Endodermal cell (in vitro differentiated cells): ENCODE measurements at regions not wholly inside any gene's neighbourhood (a gene's known extent, or its start where the extent isn't known, plus 50 kb on each side); places are given as distances from the start of the nearest gene placed in this dataset.

ENCODE experiments used
- DNase-seq: peaks from one replicate; pipeline ENCODE4 v3.0.0-alpha.2; 2017
- H3K27ac ChIP-seq: 2 replicates; pipeline ENCODE4 v1.5.1; 2013; ENCODE audit warnings: mild to moderate bottlenecking, low read depth, low read length, moderate library complexity
- H3K27me3 ChIP-seq: 2 replicates; pipeline ENCODE4 v1.6.1; 2013; ENCODE audit warnings: mild to moderate bottlenecking, low read length, moderate library complexity; ENCODE audit not compliant: insufficient read depth, control insufficient read depth, poor library complexity, severe bottlenecking
- H3K36me3 ChIP-seq: 2 replicates; pipeline ENCODE4 v1.7.0; 2013; ENCODE audit warnings: mild to moderate bottlenecking, low read length, moderate library complexity; ENCODE audit not compliant: control insufficient read depth, insufficient read depth
- H3K4me1 ChIP-seq: one replicate; pipeline ENCODE4 v1.7.0; 2013; ENCODE audit warnings: low read length; ENCODE audit not compliant: control insufficient read depth, insufficient read depth
- H3K4me3 ChIP-seq: 2 replicates; pipeline ENCODE4 v1.5.1; 2013; ENCODE audit warnings: mild to moderate bottlenecking, low read length, moderate library complexity
- H3K9ac ChIP-seq: 2 replicates; pipeline ENCODE4 v1.6.1; 2013; ENCODE audit warnings: mild to moderate bottlenecking, low read length, moderate library complexity; ENCODE audit not compliant: poor library complexity, severe bottlenecking; ENCODE audit errors: extremely low read depth
- H3K9me3 ChIP-seq: 2 replicates; pipeline ENCODE4 v1.6.1; 2013; ENCODE audit warnings: mild to moderate bottlenecking, low read length, moderate library complexity; ENCODE audit not compliant: control insufficient read depth
- H3K27ac Mint-ChIP-seq: 2 replicates; pipeline ENCODE4 v1.8.0; 2020; ENCODE audit warnings: mixed read lengths
- H3K27me3 Mint-ChIP-seq: 2 replicates; pipeline ENCODE4 v1.8.0; 2021; ENCODE audit warnings: mild to moderate bottlenecking, mixed read lengths; ENCODE audit not compliant: insufficient read depth
- H3K36me3 Mint-ChIP-seq: 2 replicates; pipeline ENCODE4 v1.8.0; 2020; ENCODE audit warnings: low read depth, mixed read lengths
- H3K4me1 Mint-ChIP-seq: 2 replicates; pipeline ENCODE4 v1.8.0; 2020; ENCODE audit warnings: mixed read lengths
- H3K4me3 Mint-ChIP-seq: 2 replicates; pipeline ENCODE4 v1.8.0; 2020; ENCODE audit warnings: mild to moderate bottlenecking, moderate library complexity, mixed read lengths
- H3K9me3 Mint-ChIP-seq: 2 replicates; pipeline ENCODE4 v1.8.0; 2020; ENCODE audit warnings: mild to moderate bottlenecking, mixed read lengths
- WGBS, 2 experiments: methylation state at CpG; one replicate each; pipeline versions ENCODE4 v1.1.5 to v1.1.7; 2013; ENCODE audit warnings: missing lambda C conversion rate in 2 of 2, mixed read lengths in 1 of 2; ENCODE audit not compliant: insufficient coverage in 1 of 2, insufficient read length in 1 of 2; 5-methylcytosine and 5-hydroxymethylcytosine counted together
- TF ChIP-seq, protein P1 (sequence below): fragments of 200-600 bp; sonication (generic); conservative IDR thresholded peaks from 2 replicates; pipeline ENCODE4 v1.5.0; 2021; ENCODE audit warnings: antibody characterized with exemption, mild to moderate bottlenecking

DNA sequence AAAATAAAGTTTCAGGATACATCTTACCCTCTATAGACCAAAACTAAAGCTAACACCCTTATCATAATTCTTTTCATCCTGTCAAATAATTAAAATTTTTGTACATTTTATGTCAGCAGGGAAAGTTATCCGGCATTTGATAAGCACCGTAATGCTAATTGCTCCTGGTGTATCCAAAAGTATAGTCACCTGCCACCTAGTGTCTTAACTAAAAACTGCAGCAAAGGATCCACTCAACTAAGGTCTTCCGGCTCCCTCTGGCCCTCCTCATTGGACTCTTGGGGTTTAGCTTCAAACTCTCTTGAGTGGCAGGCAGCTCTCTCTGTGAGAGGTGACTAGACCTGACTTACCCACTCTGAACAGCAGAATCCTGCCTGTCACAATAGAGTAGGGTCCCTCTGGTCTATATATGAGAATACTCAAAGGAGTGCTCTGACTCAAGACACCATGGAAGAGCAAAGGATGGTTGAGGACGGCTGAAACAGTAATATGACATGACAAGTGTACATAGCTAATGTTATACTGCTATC, 60.4 kb upstream of the CAST start:
- H3K4me1 Mint-ChIP-seq = no peaks in the 10 kb centered on the region
- peak; percentile 79 for DNase-seq

DNA sequence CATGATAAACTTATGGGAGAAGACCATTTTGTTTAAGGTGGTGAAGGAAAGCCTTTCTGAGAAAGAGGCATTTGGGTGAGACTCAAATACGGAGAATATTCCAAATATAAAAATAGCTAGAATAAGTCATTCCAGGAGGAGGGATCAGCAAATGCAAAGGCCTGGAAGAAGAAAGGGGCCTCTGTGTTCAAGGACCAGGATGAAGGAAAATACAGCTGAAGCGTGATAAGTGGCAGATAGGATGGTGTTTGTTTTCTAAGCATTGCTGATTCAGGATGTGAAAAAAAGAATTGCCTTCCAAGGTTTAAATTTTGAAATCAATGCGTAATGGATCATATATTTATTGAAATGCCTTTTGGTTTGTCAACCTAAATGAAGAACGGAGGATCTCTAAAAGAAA, 59.4 kb upstream of the CAST start:
- no peaks in the 10 kb centered on the region for H3K36me3 Mint-ChIP-seq
- H3K36me3 ChIP-seq = no peaks in the 10 kb centered on the region
- 91 to 94% methylated on average over 2 to 4 of the region's 4 CpGs for WGBS, 2 experiments
- H3K27ac Mint-ChIP-seq = no peak overlapping the region
- no peaks in the 10 kb centered on the region for H3K4me1 ChIP-seq
- no peaks in the 10 kb centered on the region for H3K9me3 Mint-ChIP-seq
- peaks cover 3% of the 10 kb centered on the region for H3K27me3 Mint-ChIP-seq
- no peaks in the 10 kb centered on the region for H3K4me1 Mint-ChIP-seq
- no peaks in the 10 kb centered on the region for H3K9me3 ChIP-seq
- H3K27ac ChIP-seq = no peak overlapping the region
- H3K27me3 ChIP-seq = no peaks in the 10 kb centered on the region
- no peak for DNase-seq
- no peak overlapping the region for H3K9ac ChIP-seq
- TF ChIP-seq, protein P1, sequence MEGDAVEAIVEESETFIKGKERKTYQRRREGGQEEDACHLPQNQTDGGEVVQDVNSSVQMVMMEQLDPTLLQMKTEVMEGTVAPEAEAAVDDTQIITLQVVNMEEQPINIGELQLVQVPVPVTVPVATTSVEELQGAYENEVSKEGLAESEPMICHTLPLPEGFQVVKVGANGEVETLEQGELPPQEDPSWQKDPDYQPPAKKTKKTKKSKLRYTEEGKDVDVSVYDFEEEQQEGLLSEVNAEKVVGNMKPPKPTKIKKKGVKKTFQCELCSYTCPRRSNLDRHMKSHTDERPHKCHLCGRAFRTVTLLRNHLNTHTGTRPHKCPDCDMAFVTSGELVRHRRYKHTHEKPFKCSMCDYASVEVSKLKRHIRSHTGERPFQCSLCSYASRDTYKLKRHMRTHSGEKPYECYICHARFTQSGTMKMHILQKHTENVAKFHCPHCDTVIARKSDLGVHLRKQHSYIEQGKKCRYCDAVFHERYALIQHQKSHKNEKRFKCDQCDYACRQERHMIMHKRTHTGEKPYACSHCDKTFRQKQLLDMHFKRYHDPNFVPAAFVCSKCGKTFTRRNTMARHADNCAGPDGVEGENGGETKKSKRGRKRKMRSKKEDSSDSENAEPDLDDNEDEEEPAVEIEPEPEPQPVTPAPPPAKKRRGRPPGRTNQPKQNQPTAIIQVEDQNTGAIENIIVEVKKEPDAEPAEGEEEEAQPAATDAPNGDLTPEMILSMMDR = no peak
- H3K4me3 Mint-ChIP-seq = no peak overlapping the region
- H3K4me3 ChIP-seq = no peak overlapping the region

More for the DNA sequence above, 60.4 kb upstream of the CAST start:
- TF ChIP-seq, protein P1 = peak; percentile 83
- no peaks in the 10 kb centered on the region for H3K9me3 ChIP-seq
- no peaks in the 10 kb centered on the region for H3K36me3 ChIP-seq
- no peak overlapping the region for H3K4me3 ChIP-seq
- no peaks in the 10 kb centered on the region for H3K4me1 ChIP-seq
- no peaks in the 10 kb centered on the region for H3K27me3 ChIP-seq
- Mint-ChIP-seq H3K27ac (no peak overlapping the region), H3K9me3 (no peaks in the 10 kb centered on the region), H3K4me3 (no peak overlapping the region), H3K27me3 (no peaks in the 10 kb centered on the region), H3K36me3 (no peaks in the 10 kb centered on the region)
- 56 to 77% methylated on average over 3 to 4 of the region's 4 CpGs for WGBS, 2 experiments
- H3K9ac ChIP-seq = no peak overlapping the region
- H3K27ac ChIP-seq = no peak overlapping the region

DNA sequence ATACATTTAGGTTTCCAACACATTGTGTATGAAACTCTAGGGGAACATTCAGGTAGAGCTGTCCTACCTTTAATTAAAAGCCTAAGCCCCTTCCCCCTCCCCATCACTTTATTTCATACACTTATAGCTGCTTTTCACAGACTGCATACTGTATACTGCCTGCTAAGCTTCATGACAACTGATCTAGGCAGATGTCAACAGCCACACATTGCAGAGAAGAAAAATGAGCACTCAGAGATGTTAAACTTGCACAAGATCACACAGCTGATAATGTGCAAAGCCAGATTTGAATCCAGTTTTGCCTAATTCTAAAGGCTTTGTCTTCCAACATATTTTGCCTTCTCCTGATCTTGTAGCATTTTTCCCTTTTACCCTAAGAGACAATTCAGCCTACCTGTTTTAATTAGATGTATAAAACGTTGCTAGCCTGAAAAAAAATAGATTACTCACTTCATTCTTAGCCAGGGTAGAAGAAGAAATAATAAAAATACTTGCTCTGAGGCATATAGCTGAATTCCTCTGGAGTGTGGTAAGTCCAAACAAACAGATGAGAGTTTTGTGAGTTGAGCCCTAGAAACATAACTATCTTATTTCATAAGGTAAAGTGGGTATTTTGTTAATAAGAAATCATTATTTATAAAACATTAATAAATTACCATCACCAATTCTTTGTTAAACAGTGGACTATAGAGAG, 56.9 kb upstream of the CAST start:
- peaks cover 3% of the 10 kb centered on the region for H3K4me1 Mint-ChIP-seq
- Histone ChIP-seq H3K9me3 (peaks cover 18% of the 10 kb centered on the region), H3K4me3 (no peak overlapping the region), H3K4me1 (no peaks in the 10 kb centered on the region), H3K9ac (no peak overlapping the region), H3K36me3 (no peaks in the 10 kb centered on the region), H3K27ac (no peak overlapping the region), H3K27me3 (no peaks in the 10 kb centered on the region)
- no peaks in the 10 kb centered on the region for H3K36me3 Mint-ChIP-seq
- no peak overlapping the region for H3K27ac Mint-ChIP-seq
- no peak overlapping the region for H3K4me3 Mint-ChIP-seq
- DNase-seq = no peak
- TF ChIP-seq, protein P1 = no peak
- WGBS, 2 experiments = 56% methylated on average over 1 of the region's 1 CpG; no CpG with 5 or more reads in 1 of the 2 experiments
- H3K9me3 Mint-ChIP-seq = peaks cover 10% of the 10 kb centered on the region
- H3K27me3 Mint-ChIP-seq = peaks cover 18% of the 10 kb centered on the region
